NCI-H446 (cell line): ENCODE measurements at regions not wholly inside any gene's neighbourhood (a gene's known extent, or its start where the extent isn't known, plus 50 kb on each side); places are given as distances from the start of the nearest gene placed in this dataset.

Source experiments
- DNase-seq, 2 experiments: peaks; one replicate each; lab custom pipeline; 2025; lab: John Stamatoyannopoulos, UW

GRCh38 chr22:27540656-27541396 is 260.7 kb downstream of the MN1 start:
- no peak for DNase-seq

GRCh38 chr22:27541836-27542235 is 259.7 kb downstream of the MN1 start:
- DNase-seq = no peak

- DNase-seq = no peak
Measured at GRCh38 chr22:27542602-27543001, 259.0 kb downstream of the MN1 start.

- no peak for DNase-seq
Measured at GRCh38 chr22:27543460-27543859, 258.1 kb downstream of the MN1 start.

GRCh38 chr22:27545085-27545484 is 256.5 kb downstream of the MN1 start:
- DNase-seq = no peak

GRCh38 chr22:27546157-27546935 is 255.2 kb downstream of the MN1 start:
- DNase-seq = no peak

- DNase-seq = no peak
Measured at GRCh38 chr22:27551402-27551801, 250.2 kb downstream of the MN1 start.

- DNase-seq = no peak
Measured at GRCh38 chr22:27552176-27552575, 249.4 kb downstream of the MN1 start.

GRCh38 chr22:27552863-27553262 is 248.7 kb downstream of the MN1 start:
- no peak for DNase-seq

GRCh38 chr22:27554106-27554811 is 247.3 kb downstream of the MN1 start:
- DNase-seq = no peak

GRCh38 chr22:27554841-27555456 is 246.6 kb downstream of the MN1 start:
- DNase-seq = no peak

- DNase-seq = no peak
Measured at GRCh38 chr22:27556371-27556770, 245.2 kb downstream of the MN1 start.

- no peak for DNase-seq
Measured at GRCh38 chr22:27557286-27558008, 244.1 kb downstream of the MN1 start.

GRCh38 chr22:27558658-27559371 is 242.7 kb downstream of the MN1 start:
- DNase-seq = no peak

- no peak for DNase-seq
Measured at GRCh38 chr22:27560781-27561180, 240.8 kb downstream of the MN1 start.

GRCh38 chr22:27561286-27561904 is 240.2 kb downstream of the MN1 start:
- no peak for DNase-seq

GRCh38 chr22:27564806-27565205 is 236.8 kb downstream of the MN1 start:
- DNase-seq = no peak

- no peak for DNase-seq
Measured at GRCh38 chr22:27566602-27567001, 235.0 kb downstream of the MN1 start.

GRCh38 chr22:27568265-27568664 is 233.3 kb downstream of the MN1 start:
- DNase-seq = no peak

- DNase-seq = no peak
Measured at GRCh38 chr22:27571463-27572277, 229.9 kb downstream of the MN1 start.
